CD4-positive, alpha-beta T cell treated with Interleukin-21 for 1 hour (primary cell): ENCODE measurements at regions not wholly inside any gene's neighbourhood (a gene's known extent, or its start where the extent isn't known, plus 50 kb on each side); places are given as distances from the start of the nearest gene placed in this dataset.

Source experiments
- DNase-seq: peaks from one replicate; pipeline ENCODE4 v3.0.0-alpha.2; 2020

- no peak for DNase-seq
These were observed 257.2 kb downstream of the ANAPC1 start for GRCh38 chr2:111626865-111627163.

DNA sequence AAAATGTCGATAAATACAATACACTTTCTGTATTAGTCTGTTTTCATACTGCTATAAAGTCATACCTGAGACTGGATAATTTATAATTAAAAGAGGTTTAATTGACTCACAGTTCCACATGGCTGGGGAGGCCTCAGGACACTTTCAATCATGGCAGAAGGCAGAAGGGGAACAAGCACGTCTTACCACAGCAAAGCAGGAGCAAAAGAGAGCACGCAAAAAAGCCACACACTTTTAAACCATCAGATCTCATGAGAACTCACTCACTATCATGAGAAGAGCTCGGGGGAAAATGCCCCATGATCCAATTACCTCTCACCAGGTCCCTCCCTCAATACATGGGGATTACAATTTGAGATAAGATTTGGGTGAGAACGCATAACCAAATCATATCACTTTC is 256.7 kb downstream of the ANAPC1 start:
- DNase-seq = no peak

DNA sequence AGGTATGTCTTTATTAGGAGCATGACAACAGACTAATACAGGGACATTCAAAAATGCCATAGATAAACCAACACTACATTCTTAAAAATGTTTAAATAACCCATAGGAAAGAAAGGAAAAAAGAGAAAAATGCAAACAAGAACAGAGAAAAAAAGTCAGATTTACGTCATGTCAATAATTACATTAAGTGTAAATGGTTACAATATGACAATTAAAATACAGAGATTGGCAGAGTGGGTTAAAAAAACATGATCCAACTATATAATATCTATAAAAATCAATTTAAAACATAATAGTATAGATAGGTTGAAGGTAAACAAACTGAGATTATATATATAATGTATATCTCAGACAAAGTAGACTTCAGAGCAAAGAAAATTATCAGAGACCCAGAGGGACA is 255.8 kb downstream of the ANAPC1 start:
- DNase-seq = no peak

GRCh38 chr2:111629983-111630382 is 254.0 kb downstream of the ANAPC1 start:
- DNase-seq = no peak

DNA sequence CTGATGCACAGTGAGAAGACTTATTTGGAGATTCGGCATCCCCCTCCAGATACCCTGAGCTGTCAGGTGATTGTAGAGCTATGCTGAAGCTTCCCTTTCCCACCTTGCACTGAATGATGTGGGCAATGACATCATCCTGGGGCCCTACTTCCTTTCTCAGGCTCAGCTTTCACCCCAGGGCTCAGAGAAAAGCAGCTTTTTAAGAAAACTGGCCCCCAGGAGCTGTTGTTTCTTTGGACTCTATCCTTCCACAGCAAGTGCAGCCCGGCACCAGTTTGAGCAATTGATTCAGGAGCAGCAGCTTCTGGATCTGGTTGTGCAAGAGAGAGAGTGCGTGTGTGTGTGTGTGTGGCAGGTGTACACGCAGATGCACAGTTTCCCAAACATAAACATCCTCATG is 251.3 kb downstream of the ANAPC1 start:
- peak; percentile 34 for DNase-seq

DNA sequence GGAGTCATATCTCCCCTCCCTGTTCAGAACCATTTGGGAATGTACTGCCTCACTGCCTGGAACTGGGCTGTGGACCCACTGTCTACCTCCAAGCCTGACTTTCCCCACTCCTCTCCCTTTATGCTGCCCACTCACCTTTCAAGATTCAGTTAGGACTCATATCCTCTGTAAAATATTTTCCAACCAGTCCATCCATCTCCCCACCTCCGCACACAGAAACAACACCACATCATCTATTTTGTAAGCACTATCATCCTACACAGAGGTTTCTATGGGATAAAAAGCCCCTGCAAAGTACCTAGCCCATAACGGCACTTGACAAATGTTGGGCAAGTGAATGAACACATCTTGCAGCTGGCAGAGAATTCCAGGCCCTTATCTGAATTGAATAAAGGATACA is 250.8 kb downstream of the ANAPC1 start:
- no peak for DNase-seq

DNA sequence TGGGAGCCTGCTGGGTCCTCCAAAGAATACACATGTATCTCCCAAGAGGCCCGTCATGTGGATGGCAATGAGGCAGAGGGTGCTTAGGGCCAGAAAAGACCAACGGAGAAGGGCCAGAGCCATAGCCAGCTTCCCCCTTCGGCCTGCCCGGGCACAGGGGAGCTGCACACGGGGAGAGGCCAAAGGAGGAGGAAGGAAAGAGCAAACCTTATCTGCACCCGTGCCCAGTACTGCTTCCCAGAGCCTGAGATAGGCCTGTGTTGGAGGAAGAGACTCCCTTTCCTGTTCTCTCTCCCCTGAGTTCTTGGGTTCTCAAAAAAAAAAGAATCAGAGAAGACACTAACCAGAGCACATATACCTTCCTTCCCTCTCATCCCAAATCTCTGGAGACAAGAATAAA is 250.3 kb downstream of the ANAPC1 start:
- no peak for DNase-seq

DNA sequence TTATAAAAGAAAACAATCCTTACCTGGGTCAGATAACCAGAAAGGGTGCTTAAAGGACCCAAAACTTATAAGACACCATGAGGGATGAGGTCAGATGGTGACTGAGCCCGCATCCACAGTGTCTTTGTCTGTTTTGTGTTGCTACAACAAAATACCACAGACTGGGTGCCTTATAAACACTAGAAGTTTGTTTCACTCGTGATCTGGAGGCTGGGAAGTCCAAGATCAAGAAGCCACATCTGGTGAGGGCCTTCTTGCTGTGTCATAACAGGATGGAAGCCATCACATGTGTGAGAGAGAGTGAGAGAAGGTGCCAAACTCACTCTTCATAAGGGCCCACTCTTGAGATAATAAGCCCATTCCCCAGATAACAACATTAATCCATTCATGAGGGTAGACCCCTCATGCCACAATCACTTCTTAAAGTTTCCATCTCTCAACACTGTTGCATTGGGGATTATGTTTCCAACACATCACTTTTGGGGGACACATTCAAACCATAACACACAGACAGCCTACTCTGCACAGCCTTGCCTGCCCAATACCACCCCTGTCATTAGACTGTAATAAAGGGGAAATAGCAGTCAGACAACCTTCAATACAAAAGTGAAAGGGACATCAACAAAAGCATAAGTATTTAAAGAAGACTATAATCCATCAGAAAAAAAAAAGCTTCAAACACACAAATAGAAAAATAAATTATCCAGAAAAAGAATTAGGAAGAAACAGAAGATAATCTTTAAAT is 249.8 kb downstream of the ANAPC1 start:
- DNase-seq = peak; percentile 43

DNA sequence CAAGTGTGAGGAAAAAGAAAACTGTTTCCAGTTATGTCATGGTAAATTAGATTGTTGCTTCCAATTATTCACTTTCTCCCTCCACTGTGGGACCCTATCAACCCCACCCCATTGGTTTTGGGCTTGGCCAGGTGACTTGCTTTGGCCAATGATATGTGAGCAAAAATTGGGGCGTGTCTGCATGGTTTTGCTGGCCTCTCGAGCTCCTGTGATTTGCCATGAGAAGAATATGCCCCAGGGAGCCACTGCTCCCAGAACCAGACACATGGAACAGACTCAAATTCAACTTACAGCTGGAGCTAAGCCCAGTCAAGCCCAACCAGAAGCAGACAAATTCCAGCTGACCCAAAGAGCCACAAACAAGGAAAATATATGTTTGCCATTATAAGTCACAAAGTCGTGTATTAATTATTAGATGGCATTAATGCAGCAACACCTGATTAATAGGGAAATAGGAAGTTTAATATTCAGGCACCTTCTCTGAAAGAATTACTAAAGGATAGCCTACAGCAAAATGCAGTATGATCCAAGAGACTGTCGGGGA is 248.9 kb downstream of the ANAPC1 start:
- no peak for DNase-seq

- no peak for DNase-seq
These were observed 247.1 kb downstream of the ANAPC1 start for GRCh38 chr2:111636905-111637304.

- no peak for DNase-seq
These were observed 245.6 kb downstream of the ANAPC1 start for GRCh38 chr2:111638274-111638877.

- DNase-seq = no peak
These were observed 243.5 kb downstream of the ANAPC1 start for GRCh38 chr2:111640480-111640879.

- no peak for DNase-seq
These were observed 241.2 kb downstream of the ANAPC1 start for GRCh38 chr2:111642586-111643327.

GRCh38 chr2:111643759-111644158 is 240.2 kb downstream of the ANAPC1 start:
- no peak for DNase-seq

GRCh38 chr2:111647359-111647758 is 236.6 kb downstream of the ANAPC1 start:
- DNase-seq = no peak

DNA sequence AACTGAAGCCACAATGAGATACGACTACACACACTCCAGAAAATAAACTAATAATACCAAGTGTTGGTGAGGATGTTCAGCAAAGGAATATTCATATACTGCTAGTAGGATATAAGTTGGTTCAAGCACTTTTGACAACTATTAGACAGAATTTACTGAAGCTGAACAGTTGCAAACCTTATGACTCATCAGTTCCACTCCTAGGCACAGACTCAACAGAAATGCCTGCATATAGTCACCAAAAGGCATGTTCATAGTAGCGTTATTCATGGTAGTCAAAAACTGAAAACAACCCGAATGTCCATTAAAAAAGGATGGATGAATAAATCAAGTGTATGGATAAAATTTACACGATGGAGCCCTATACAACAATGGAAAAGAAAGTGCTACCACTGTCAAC is 232.0 kb downstream of the ANAPC1 start:
- no peak for DNase-seq

GRCh38 chr2:111652681-111653080 is 231.3 kb downstream of the ANAPC1 start:
- no peak for DNase-seq

- no peak for DNase-seq
These were observed 230.8 kb downstream of the ANAPC1 start for GRCh38 chr2:111653103-111653624.

DNA sequence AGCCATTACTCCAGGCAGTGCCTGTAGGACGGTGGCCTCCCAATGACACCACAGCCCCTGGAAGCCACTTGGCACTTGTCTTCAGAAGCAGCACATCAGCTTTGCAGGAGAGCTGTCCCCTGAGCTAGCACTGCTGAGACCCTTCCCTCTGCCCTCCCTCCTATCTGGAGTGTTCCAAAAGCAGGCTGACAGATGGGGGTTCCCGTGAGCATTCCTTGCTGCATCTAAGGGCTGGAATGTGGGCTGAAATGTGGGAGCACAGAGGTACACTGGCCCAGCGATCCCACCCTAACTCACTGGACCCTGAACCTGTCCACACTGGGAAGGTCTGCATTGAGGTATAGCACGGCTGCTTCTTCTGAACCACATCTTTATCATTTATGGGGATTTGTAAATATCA is 230.1 kb downstream of the ANAPC1 start:
- DNase-seq = no peak

- no peak for DNase-seq
These were observed 229.2 kb downstream of the ANAPC1 start for GRCh38 chr2:111654829-111655228.

GRCh38 chr2:111656436-111656835 is 227.6 kb downstream of the ANAPC1 start:
- no peak for DNase-seq

DNA sequence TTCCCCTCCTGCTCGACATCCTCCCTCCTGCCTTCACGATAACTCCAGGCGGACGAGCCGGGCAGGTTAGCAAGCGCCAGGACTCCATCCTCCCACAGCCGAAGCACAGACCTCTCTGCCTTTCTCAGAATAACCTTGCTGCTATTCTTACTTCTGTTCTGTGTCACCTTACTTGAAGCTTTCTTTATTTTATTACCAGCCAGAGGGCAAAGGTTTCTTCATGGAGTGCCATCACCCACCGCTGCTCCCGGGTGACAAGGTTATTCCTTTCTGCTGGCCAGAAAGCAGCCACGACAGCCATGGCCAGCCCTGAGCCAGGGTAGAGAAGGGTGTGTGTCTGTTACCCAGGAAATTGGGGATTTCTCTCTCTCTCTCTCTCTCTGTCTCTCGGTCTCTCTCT is 227.1 kb downstream of the ANAPC1 start:
- no peak for DNase-seq

DNA sequence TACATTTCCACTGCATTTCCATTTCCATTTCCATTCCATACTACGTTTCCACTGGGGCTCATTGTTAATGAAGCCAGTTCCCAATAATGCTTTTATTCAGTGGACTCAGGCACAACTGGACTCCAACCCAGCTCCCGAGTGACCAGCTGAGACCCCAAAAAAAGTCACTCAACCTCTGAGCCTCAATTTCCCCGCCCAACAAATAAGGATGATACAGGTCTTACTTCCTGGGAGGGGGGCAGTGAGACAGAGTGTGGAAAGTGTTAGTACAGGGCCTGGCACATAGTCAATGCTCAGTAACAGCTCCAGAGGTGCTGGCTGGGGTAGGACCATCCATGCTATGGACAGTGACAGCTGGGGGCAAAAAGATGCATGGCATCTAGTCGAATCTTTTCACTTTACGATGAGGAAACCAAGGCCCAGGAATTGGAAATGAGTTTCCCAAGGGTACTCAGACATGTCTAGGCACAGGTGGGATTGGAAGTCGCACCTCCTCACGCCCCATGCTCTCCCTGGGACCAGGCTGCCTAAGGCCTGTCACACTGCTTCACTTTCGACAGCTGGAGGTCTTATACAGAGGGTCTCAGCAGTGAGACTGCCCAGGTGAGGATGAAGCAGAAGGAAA is 226.5 kb downstream of the ANAPC1 start:
- no peak for DNase-seq
